Right hindlimb (tissue), 1 donor: ENCODE measurements at regions not wholly inside any gene's neighbourhood (a gene's known extent, or its start where the extent isn't known, plus 50 kb on each side); places are given as distances from the start of the nearest gene placed in this dataset.

Source experiments
- DNase-seq: peaks from one replicate; pipeline ENCODE4 v3.0.0-alpha.2; 2018

DNA sequence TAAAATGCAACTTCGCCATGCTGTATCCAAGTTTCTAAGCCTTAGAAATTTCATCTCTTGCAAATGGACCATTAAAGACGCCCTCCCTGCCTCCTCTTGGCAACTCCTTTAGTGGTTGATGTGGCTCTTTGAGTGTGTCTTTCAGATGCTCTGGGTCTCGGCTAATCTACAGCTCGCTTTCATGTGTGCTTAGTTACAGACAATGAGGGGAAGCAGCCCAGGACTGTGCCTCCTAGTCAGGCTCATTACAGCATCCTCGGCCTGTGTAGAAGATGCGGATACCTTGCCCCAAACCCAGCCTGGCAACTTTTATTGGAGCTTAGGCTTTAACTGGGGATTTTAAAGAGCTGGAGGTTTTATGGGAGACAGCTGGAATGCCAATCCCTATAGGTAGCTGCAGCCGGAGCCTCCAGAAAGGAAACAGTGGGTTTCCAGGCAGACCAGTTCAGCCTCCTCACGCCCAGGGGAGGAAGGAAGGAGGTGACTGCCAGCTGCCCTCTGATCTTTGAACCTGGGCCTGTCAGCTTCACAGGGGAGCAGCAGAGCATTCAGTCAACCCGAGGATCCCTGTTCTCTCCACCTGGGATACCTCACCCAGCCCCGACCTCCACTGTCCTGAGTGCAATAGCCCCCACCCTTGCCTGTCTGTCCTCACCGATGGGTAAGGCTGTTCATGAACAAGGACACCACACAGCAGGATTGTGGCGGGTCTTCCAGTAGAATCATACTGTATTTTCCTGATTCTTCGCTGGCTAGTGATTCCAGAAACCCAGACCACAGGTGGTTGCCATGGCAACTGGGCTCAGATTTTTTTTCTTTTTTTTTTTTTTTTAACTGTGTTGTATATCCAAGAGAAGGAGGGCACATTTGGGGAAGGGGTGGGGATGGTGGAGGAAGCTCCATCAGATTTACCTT is 638.5 kb downstream of the MED13L start:
- peak; percentile 24 for DNase-seq

- DNase-seq, result no peak
Observed at GRCh38 chr12:115636546-115636945, 640.9 kb downstream of the MED13L start.

- DNase-seq, result no peak
Observed at GRCh38 chr12:115632308-115632707, 645.2 kb downstream of the MED13L start.

DNA sequence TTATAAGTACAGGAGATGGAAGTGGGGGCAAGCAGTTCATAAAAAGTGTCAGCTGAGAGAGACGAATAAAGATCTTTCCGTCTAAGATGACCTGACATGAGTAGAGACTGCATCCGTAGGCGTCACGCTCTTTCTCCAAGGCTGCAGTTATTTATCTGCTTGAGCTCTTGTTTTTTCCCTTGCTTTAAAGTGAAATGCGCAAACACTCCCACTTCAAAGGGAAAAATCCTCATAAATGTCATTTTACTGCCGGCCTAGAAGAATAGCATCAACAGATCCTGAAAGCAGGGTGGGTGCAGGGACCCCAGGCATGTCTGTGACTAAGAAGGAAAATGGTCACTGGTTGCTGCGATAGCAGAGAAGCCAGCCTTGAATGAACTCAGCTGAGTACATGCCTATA is 647.4 kb downstream of the MED13L start:
- no peak for DNase-seq

- DNase-seq, result no peak
Observed at GRCh38 chr12:115626210-115626609, 651.3 kb downstream of the MED13L start.

DNA sequence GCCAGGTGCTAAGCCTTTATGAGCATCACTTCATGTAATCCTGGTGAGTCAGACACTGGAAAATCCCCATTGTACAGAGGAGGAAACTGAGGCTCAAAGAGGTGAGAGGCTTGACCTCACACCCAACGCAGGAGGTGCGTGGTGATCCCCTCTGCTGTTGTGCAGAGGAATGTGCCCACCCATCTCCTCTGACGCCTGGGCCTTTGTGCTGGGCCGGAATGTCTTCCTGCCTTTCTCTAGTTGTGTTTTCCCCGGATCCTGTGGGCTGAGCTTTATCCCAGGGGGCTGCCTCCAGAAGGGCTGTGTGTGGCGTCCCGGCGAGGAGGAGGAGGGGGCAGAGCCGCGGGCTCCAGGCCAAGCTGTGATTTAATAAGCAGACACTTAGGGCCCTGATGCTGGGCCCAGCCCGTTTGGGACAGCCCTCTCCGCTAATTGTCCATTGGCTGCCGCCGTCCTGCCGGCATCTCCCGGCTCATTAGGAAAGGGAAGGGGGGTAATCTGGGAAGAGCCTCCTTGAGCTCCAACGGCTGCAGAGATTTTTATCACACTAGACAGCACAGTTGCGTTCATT is 653.6 kb downstream of the MED13L start:
- DNase-seq, result peak; percentile 67

DNA sequence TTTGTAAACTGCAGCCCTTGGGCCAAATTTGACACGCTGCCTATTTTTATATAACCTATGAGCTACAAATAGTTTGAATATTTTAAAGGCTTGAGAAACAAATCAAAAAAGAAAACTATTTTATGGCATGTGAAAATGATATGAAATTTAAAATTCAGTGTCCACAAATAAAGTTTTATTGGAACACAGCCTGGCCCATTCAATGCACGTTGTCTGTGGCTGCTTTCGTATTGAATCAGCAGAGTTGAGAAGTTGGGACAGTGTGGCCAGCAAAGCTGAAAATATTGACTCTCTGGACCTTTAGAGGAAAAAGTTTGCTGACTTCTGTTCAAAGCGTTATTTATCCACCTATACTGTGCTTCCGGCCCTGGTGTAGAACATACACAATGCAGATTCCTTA is 654.2 kb downstream of the MED13L start:
- DNase-seq, result no peak

- no peak for DNase-seq
Observed at GRCh38 chr12:115620816-115621215, 656.7 kb downstream of the MED13L start.

DNA sequence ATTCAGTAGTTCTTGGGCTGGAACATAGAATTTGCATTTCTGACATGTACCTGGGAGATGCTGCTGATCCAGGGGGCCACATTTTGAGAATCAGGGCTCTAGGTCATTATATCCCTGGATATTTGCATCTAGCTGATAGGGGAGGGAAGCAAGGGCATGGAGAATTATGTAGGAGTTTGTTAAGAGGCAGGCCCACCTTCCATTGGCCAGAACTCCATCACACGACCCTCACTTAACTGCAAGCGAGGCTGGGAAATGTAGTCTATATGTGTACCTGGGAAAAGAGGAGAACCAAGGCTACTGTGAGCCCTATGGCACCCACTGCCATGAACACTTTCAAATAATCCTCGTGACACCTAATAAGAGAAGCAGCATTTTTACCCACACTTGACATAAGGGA is 657.6 kb downstream of the MED13L start:
- DNase-seq, result no peak

- DNase-seq, result no peak
Observed at GRCh38 chr12:115619061-115619460, 658.4 kb downstream of the MED13L start.

- DNase-seq, result no peak
Observed at GRCh38 chr12:115618105-115618504, 659.4 kb downstream of the MED13L start.

DNA sequence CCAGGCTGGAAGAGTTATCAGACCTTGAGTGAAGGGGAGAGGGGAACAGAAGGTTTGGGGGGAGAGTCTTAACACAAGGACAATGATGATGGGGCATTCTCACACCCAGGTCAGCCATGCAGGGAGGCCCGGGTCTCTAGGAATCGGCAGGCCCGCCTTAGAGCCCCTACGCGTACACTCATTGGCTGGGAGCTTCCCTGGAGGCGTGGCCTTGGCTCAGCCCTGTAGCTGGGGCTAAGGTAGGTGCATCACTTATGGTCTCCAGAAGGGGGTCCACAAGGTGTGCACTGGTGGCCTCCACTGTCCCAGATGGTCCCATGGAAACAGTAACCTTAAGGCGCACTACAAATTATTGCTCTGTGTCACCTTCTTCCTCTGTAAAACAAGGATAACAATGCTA is 660.1 kb downstream of the MED13L start:
- DNase-seq, result no peak

- no peak for DNase-seq
Observed at GRCh38 chr12:115611477-115611876, 666.0 kb downstream of the MED13L start.

GRCh38 chr12:115609347-115609746 is 668.1 kb downstream of the MED13L start:
- no peak for DNase-seq

DNA sequence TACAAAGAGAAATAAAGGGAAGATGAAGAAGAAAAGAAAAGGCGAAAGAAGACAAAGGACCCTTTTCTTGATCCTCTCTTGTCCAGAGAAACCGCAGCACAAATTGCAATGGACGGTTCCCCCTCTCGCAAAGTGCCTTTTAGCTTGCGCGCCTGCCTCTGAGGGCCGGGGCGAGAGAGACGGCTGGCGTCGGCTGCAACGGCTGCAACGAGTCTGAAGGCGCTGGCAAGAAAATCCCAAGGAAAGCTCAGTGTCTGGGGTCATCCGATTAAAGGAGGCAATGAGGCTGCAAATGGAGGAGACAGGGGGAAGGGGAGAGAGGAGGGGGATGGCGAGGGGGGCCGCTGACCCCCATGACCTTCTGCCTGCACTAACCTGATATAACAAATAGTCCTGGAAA is 671.5 kb downstream of the MED13L start:
- DNase-seq, result no peak

DNA sequence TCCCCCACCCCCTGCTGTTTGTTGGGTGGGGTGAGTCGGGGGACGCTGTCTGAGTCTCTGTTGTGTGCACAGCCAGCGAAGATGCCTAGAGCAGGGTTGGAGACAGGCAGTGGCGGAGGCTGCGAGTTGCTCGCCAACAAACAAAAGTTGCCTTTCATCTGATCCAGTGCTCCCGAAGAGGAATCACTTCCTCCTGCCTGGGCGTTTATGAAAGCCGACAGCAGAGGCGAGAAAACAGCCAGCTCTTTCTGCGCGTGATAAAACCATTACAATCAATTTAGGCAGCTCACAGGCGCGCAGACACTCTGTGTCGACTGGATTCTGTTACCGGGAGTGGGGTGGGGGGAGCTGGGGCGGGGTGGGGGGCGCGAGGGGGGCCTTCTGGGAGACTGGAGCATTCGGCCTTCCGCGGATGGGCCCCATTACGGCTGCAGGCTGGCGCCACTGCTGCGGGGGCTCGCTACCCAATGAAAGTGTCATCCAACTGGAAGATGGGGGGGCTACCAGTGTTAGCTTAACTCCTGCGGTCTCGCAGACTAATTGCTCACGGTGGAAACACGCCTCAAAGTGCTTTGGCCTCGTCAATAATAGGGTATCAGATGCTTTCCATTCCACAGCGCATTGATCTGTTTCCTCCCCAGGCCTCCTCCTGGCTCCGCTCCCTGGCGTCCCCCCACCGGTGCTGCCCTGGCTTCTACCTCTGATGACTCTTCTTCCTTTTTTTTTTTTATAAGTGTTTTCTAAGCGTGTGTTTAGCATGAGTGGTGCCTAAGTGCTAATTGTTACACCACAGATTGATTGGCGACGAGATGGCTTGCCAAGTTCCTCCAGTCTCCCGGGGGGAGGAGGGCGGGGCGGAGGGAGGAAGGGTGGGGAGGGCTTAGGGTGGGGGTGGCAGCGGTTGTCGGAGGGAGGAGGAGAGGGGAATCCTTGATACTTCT is 678.4 kb downstream of the MED13L start:
- DNase-seq, result peak; percentile 70

GRCh38 chr12:115597157-115597712 is 680.3 kb downstream of the MED13L start:
- DNase-seq, result no peak

DNA sequence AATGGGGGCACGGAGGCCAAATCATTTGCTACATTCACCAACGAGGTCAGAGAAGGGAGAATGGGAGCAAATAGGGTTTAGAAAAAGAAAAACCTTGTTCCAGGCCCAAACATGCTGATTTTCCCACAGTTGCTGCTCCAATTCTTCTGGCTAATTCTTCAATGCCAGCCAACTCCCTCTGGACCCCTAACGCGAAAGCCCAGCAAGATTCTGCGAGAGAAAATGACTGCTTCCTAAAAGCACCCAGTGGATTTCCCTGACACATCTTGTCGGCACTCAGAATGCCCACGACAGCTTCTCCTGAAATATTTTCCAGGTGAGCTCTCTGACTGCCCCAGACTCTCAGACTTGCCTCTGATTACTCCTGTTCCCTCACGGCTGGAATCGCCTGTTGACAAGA is 689.4 kb downstream of the MED13L start:
- DNase-seq, result no peak

GRCh38 chr12:115584156-115584555 is 693.3 kb downstream of the MED13L start:
- no peak for DNase-seq

DNA sequence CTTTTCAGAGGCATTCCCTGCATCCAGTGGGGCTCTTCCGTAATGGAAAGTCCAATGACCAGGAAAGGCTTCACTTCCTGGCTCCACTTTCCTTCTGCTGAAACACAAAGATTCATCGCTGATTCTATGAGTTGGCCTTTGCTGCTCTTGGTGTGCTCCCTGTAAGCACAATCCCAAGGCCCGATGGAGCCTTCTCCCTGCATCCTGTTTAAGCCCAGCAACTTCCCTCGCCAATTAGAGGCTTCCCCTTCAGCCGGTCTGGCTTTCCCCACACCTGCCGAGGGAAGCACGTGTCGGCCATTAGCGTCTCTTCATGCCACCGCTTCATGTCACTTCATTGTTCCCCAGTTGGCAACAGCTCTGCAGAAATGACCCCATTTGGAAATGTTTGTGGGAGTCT is 693.9 kb downstream of the MED13L start:
- DNase-seq, result no peak

DNA sequence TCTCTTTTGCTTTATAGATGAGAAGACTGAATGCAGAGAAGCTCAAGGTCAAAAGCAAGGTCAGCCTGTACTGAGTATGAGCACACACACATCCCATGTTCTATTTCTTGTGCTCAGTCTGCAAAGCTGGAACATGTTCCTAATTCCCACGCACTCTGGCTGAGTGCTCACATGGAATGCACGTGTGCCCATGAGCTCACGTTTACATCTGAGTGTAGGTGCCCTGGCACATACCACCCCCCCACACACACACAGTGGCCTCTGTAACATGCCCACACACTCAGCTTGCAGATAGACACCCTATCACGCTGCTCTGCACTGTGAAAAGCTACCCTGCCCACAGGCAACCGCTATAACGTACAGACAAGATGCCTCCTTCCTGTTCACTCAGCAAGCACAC is 700.1 kb downstream of the MED13L start:
- DNase-seq, result no peak

DNA sequence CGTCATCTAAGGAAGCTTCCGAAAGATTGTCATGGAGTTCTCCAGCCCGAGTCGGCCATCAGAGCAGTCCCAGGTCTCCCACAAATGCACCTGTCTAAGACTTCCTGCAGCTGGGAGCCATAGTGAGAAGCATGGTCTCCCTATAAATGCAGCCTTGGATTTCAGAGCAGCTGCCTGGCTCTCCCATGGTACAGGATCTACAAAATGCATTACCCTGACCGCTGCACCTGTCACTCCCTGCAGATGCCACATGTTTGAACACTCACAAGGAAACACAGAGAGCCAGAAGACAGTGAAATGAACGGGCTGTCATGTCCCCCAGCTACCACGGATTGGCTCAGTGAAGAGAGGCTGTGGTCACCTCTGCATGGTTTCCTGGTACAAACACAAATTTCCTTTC is 702.7 kb downstream of the MED13L start:
- DNase-seq, result no peak

- no peak for DNase-seq
Observed at GRCh38 chr12:115572440-115572839, 705.1 kb downstream of the MED13L start.
